ENCODE measurements at regions not wholly inside any gene's neighbourhood (a gene's known extent, or its start where the extent isn't known, plus 50 kb on each side); places are given as distances from the start of the nearest gene placed in this dataset.

DNA sequence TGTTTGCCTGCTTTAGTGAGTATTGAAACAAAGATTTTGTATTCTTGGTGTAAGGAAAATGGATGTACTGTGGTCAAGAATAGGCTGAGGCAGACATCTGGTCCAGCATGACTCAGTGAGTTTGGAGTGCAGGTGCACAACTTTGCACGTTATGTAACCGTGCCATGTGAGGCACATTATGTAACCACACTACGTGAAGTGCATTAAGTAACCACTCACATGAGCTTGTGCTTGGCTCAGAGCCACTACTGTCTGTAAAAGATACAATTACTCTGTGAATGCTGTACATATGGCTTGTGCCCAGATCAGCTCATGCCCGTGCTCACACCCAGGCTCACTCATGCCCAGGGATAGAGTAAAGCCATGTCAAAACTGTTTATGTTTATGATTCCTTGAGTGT lies 216.8 kb downstream of the CTH start:
- 50% methylated on average over 4 of the region's 4 CpGs for WGBS (ENCODE audit: low lambda C conversion rate, missing lambda C conversion rate)
- no peak overlapping the region for H3K4me2 ChIP-seq
- no peak overlapping the region for H3K4me3 ChIP-seq
- H3K27ac ChIP-seq, result no peak overlapping the region
- TF ChIP-seq EZH2 (IDR thresholded peaks at IDR 0.05; ENCODE audit: borderline replicate concordance) (no peak), EZH2phosphoT487 (IDR thresholded peaks at IDR 0.05; ENCODE audit: low read depth, severe bottlenecking, unreplicated experiment) (no peak)
- TF ChIP-seq, protein P1, sequence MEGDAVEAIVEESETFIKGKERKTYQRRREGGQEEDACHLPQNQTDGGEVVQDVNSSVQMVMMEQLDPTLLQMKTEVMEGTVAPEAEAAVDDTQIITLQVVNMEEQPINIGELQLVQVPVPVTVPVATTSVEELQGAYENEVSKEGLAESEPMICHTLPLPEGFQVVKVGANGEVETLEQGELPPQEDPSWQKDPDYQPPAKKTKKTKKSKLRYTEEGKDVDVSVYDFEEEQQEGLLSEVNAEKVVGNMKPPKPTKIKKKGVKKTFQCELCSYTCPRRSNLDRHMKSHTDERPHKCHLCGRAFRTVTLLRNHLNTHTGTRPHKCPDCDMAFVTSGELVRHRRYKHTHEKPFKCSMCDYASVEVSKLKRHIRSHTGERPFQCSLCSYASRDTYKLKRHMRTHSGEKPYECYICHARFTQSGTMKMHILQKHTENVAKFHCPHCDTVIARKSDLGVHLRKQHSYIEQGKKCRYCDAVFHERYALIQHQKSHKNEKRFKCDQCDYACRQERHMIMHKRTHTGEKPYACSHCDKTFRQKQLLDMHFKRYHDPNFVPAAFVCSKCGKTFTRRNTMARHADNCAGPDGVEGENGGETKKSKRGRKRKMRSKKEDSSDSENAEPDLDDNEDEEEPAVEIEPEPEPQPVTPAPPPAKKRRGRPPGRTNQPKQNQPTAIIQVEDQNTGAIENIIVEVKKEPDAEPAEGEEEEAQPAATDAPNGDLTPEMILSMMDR (IDR thresholded peaks at IDR 0.05; ENCODE audit: poor library complexity), result no peak
- no peaks in the 10 kb centered on the region for H3K79me2 ChIP-seq
- no peaks in the 10 kb centered on the region for H3K9me2 ChIP-seq (replicated peaks; ENCODE audit: insufficient read depth)
- H3K36me3 ChIP-seq (replicated peaks; ENCODE audit: insufficient read depth, low read depth), result no peaks in the 10 kb centered on the region
- H4K20me1 ChIP-seq (ENCODE audit: insufficient read depth, poor library complexity, severe bottlenecking), result no peaks in the 10 kb centered on the region
- no peaks in the 10 kb centered on the region for H3K4me1 ChIP-seq (ENCODE audit: insufficient read depth)
- H2AFZ ChIP-seq, result no peak overlapping the region
- H3K9me3 ChIP-seq (ENCODE audit: low read depth), result no peaks in the 10 kb centered on the region
- no peaks in the 10 kb centered on the region for H3K27me3 ChIP-seq
- peak; percentile 13 for DNase-seq (ENCODE audit: low spot score)

DNA sequence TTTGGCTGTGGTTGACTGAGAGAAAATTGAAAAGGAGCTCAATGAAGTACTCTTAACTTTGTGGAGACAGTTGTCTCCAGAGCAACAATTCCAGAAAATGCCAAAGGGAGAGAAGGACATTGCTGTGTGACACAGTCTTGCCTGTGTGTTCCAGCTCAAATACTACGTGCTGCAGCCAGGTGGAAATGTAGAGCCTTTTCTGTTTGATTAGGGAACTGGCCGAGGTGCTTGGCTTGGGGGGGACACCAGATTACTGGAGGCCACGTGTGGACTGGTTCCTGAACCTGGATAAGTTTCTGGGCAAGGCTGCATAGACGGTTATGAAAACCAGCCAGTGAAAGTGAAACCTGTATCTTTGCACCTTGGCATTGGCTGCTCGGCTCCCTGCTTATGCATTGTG lies 217.9 kb downstream of the CTH start:
- H3K9me3 ChIP-seq (ENCODE audit: low read depth), result no peaks in the 10 kb centered on the region
- H3K9me2 ChIP-seq (replicated peaks; ENCODE audit: insufficient read depth), result no peaks in the 10 kb centered on the region
- no peak overlapping the region for H3K4me3 ChIP-seq
- H3K27ac ChIP-seq, result no peak overlapping the region
- H3K4me2 ChIP-seq, result no peak overlapping the region
- no peak for DNase-seq (ENCODE audit: low spot score)
- no peaks in the 10 kb centered on the region for H3K79me2 ChIP-seq
- H3K27me3 ChIP-seq, result no peaks in the 10 kb centered on the region
- no peak overlapping the region for H2AFZ ChIP-seq
- no peaks in the 10 kb centered on the region for H4K20me1 ChIP-seq (ENCODE audit: insufficient read depth, poor library complexity, severe bottlenecking)
- WGBS (ENCODE audit: low lambda C conversion rate, missing lambda C conversion rate), result 75% methylated on average over 5 of the region's 5 CpGs
- TF ChIP-seq EZH2phosphoT487 (IDR thresholded peaks at IDR 0.05; ENCODE audit: low read depth, severe bottlenecking, unreplicated experiment), result no peak
- TF ChIP-seq, protein P1 (IDR thresholded peaks at IDR 0.05; ENCODE audit: poor library complexity), result no peak
- TF ChIP-seq EZH2 (IDR thresholded peaks at IDR 0.05; ENCODE audit: borderline replicate concordance), result no peak
- no peaks in the 10 kb centered on the region for H3K4me1 ChIP-seq (ENCODE audit: insufficient read depth)
- H3K36me3 ChIP-seq (replicated peaks; ENCODE audit: insufficient read depth, low read depth), result no peaks in the 10 kb centered on the region

DNA sequence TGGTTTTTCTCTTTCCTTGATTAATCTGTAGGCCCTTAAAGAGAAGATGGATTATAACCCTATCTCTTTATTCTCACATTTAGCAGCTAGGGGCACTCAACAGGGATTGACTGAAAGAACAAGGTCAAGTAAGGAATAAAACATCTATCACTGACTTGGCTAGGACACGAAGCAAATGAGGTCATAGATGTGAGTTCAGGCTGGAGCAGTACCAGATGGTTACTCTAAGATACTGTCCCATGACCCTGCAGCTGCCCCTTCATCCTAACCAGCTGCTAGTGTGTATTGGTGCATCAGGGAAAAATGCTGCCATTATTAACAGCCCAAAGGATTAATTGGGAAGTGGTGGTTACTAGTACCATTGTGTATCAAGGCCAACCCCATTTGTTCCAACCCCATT lies 221.9 kb downstream of the CTH start:
- Histone ChIP-seq H3K27ac (no peak overlapping the region), H3K36me3 (replicated peaks; ENCODE audit: insufficient read depth, low read depth) (no peaks in the 10 kb centered on the region), H3K27me3 (peaks cover 4% of the 10 kb centered on the region), H3K9me2 (replicated peaks; ENCODE audit: insufficient read depth) (no peaks in the 10 kb centered on the region), H4K20me1 (ENCODE audit: insufficient read depth, poor library complexity, severe bottlenecking) (no peaks in the 10 kb centered on the region), H3K4me1 (ENCODE audit: insufficient read depth) (no peaks in the 10 kb centered on the region), H3K79me2 (no peaks in the 10 kb centered on the region), H3K4me3 (no peak overlapping the region), H3K9me3 (ENCODE audit: low read depth) (no peaks in the 10 kb centered on the region), H2AFZ (no peak overlapping the region), H3K4me2 (no peak overlapping the region)
- 63% methylated on average over 1 of the region's 1 CpG for WGBS (ENCODE audit: low lambda C conversion rate, missing lambda C conversion rate)
- TF ChIP-seq EZH2 (IDR thresholded peaks at IDR 0.05; ENCODE audit: borderline replicate concordance), result no peak
- TF ChIP-seq EZH2phosphoT487 (IDR thresholded peaks at IDR 0.05; ENCODE audit: low read depth, severe bottlenecking, unreplicated experiment), result no peak
- TF ChIP-seq, protein P1 (IDR thresholded peaks at IDR 0.05; ENCODE audit: poor library complexity), result no peak
- no peak for DNase-seq (ENCODE audit: low spot score)

DNA sequence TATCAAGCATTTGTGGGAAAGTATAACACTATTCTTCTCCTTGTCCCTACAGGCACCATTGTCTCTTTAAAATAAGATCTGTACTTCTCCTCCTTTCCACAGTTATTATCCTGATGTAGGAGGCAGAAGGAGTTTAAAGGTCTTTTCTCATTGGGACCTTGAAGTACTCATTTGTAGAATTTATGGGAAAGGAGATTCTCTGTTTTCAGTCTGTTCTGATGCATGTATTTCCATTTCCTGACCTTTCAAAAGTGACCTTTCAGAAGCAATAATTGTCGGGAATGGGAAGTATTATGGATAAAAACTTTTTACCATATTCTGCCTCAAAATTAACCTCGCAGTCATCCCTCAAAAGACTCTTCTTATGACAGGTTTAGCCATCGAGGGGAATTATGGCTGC lies 224.8 kb downstream of the CTH start:
- Histone ChIP-seq H3K27me3 (peaks cover 4% of the 10 kb centered on the region), H3K79me2 (no peaks in the 10 kb centered on the region), H3K9me2 (replicated peaks; ENCODE audit: insufficient read depth) (no peaks in the 10 kb centered on the region), H4K20me1 (ENCODE audit: insufficient read depth, poor library complexity, severe bottlenecking) (no peaks in the 10 kb centered on the region), H3K9me3 (ENCODE audit: low read depth) (no peaks in the 10 kb centered on the region), H3K27ac (no peak overlapping the region), H3K4me3 (no peak overlapping the region), H3K36me3 (replicated peaks; ENCODE audit: insufficient read depth, low read depth) (no peaks in the 10 kb centered on the region), H3K4me2 (no peak overlapping the region), H3K4me1 (ENCODE audit: insufficient read depth) (no peaks in the 10 kb centered on the region), H2AFZ (no peak overlapping the region)
- TF ChIP-seq, protein P1 (IDR thresholded peaks at IDR 0.05; ENCODE audit: poor library complexity), result no peak
- TF ChIP-seq EZH2 (IDR thresholded peaks at IDR 0.05; ENCODE audit: borderline replicate concordance), result no peak
- no peak for TF ChIP-seq EZH2phosphoT487 (IDR thresholded peaks at IDR 0.05; ENCODE audit: low read depth, severe bottlenecking, unreplicated experiment)
- 77% methylated on average over 3 of the region's 3 CpGs for WGBS (ENCODE audit: low lambda C conversion rate, missing lambda C conversion rate)
- DNase-seq (ENCODE audit: low spot score), result no peak
